Caco-2 (cell line): ENCODE measurements at regions not wholly inside any gene's neighbourhood (a gene's known extent, or its start where the extent isn't known, plus 50 kb on each side); places are given as distances from the start of the nearest gene placed in this dataset.

ENCODE experiments used
- BruUV-seq: library from RNA; stranded (reverse); fragments of 400-500 nt; replicated peaks from 2 replicates; lab custom pipeline; 2021; lab: Mats Ljungman, UMichigan
- CTCF ChIA-PET: fragments of 300-600 bp; sonication (Branson Sonifier 250); formaldehyde crosslinking; loops from one replicate; lab custom pipeline; 2022; ENCODE audit warnings: antibody characterized with exemption; lab: Charles Lee
- POLR2A ChIA-PET: fragments of 300-600 bp; sonication (Branson Sonifier 250); formaldehyde crosslinking; loops from one replicate; lab custom pipeline; 2022; ENCODE audit warnings: antibody characterized with exemption; lab: Charles Lee
- DNase-seq, 2 experiments: peaks; one replicate each; pipeline versions ENCODE4 v3.0.0 to v3.0.0-alpha.2; 2020 to 2022
- H3K27me3 ChIP-seq: replicated peaks from 2 replicates; pipeline ENCODE4 v1.6.0; 2011; ENCODE audit warnings: low read length; ENCODE audit not compliant: control insufficient read depth, insufficient read depth
- H3K36me3 ChIP-seq: 2 replicates; pipeline ENCODE4 v1.5.1; 2011; ENCODE audit warnings: low read length; ENCODE audit not compliant: control insufficient read depth, insufficient read depth
- H3K4me1 ChIP-seq: fragments of 250-450 bp; sonication (Bioruptor Pico); 2 replicates; pipeline ENCODE4 v1.5.1; 2020; ENCODE audit warnings: mild to moderate bottlenecking
- H3K4me3 ChIP-seq: 2 replicates; pipeline ENCODE4 v1.5.1; 2011; ENCODE audit warnings: low read depth, mild to moderate bottlenecking, control low read depth, low read length
- H3K9me3 ChIP-seq: fragments of 250-450 bp; sonication (Bioruptor Pico); 2 replicates; pipeline ENCODE4 v1.5.1; 2020; ENCODE audit warnings: mild to moderate bottlenecking, moderate library complexity
- H3K27ac Mint-ChIP-seq: one replicate; pipeline ENCODE4 v1.8.0; 2022; ENCODE audit warnings: mixed read lengths; ENCODE audit not compliant: unreplicated experiment
- H3K27me3 Mint-ChIP-seq: one replicate; pipeline ENCODE4 v1.8.0; 2022; ENCODE audit warnings: mixed read lengths; ENCODE audit not compliant: insufficient read depth, unreplicated experiment
- H3K36me3 Mint-ChIP-seq: one replicate; pipeline ENCODE4 v1.8.0; 2022; ENCODE audit warnings: mild to moderate bottlenecking, mixed read lengths; ENCODE audit not compliant: insufficient read depth, unreplicated experiment
- H3K4me1 Mint-ChIP-seq: one replicate; pipeline ENCODE4 v1.8.0; 2022; ENCODE audit warnings: low read depth, mixed read lengths; ENCODE audit not compliant: unreplicated experiment
- H3K4me3 Mint-ChIP-seq: one replicate; pipeline ENCODE4 v1.8.0; 2022; ENCODE audit warnings: mild to moderate bottlenecking, moderate library complexity, mixed read lengths; ENCODE audit not compliant: unreplicated experiment
- H3K9me3 Mint-ChIP-seq: one replicate; pipeline ENCODE4 v1.8.0; 2022; ENCODE audit warnings: mixed read lengths; ENCODE audit not compliant: unreplicated experiment
- CTCF ChIP-seq, 2 experiments: fragments of 200-600 bp in 1 of 2; IDR thresholded peaks; 1 replicate in 1 of 2; 2 replicates in 1 of 2; pipeline versions ENCODE4 v1.5.1 to v1.8.0; 2011 to 2022; ENCODE audit warnings: antibody characterized with exemption in 1 of 2, control low read depth in 1 of 2, inconsistent platforms in 1 of 2, low read depth in 1 of 2, low read length in 1 of 2, mild to moderate bottlenecking in 1 of 2, moderate library complexity in 1 of 2; ENCODE audit not compliant: insufficient read depth in 1 of 2, severe bottlenecking in 1 of 2, unreplicated experiment in 1 of 2
- intact Hi-C: fragments of 100-400 bp; cut with micrococcal nuclease; formaldehyde crosslinking; loops from one replicate; pipeline ENCODE4 v1.10.0; 2022; ENCODE audit not compliant: unreplicated experiment

DNA sequence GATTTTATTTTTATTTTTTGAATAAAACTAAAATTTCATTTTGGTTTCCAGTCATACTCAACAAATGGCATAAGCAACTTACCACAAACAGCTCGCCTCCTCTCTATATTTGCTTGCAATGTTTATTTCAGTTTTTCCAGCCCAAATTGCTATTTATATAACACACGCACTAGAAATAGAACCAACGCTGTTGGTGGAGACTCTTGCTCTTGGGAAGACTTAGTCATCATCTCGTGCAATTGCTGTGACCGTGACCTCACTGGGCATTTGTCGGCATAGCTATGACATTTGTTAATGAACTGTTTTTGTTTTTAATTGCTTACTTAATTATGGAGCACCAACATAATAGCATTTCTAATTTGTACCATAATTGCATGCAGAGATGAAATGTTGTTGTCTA lies 153.1 kb upstream of the OTX2 start:
- CTCF ChIA-PET = no interaction called here
- H3K27me3 Mint-ChIP-seq = peaks cover 12% of the 10 kb centered on the region
- H3K9me3 ChIP-seq = no peaks in the 10 kb centered on the region

DNA sequence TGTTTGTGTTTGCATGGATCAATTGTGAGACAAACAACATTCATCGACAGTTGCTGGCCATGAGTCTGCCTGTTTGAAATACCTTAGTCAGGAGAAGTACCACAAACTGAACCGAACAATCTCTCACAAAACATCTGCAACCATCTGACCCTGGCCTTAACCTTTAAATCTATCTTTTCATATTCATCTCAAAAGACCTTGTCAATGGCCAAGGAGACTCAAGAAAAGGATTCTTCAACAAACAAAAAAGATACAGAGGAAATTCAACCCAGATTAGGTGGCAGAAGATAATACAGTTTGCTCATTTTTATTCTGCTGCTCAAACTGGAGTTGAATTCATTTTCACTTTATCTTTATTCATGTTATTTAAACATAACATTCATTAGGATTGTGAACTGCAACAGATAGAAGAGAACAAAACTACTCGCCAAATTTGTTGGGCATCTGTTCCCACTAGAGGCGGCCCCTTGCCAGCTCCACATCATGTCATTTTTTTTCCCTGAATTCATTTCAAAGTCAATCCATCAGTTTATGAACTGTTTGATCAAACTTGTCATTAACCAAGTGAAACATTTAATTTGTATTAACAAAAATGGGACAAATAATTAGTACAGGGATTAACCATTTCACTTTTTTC lies 152.3 kb upstream of the OTX2 start:
- BruUV-seq = no TSS peak
- ChIA-PET POLR2A (no interaction called here), CTCF (no interaction called here)
- Histone ChIP-seq H3K36me3 (no peaks in the 10 kb centered on the region), H3K4me1 (no peaks in the 10 kb centered on the region), H3K27me3 (no peaks in the 10 kb centered on the region), H3K9me3 (no peaks in the 10 kb centered on the region), H3K4me3 (no peak overlapping the region)
- Mint-ChIP-seq H3K4me1 (no peaks in the 10 kb centered on the region), H3K4me3 (no peak overlapping the region), H3K27me3 (peaks cover 12% of the 10 kb centered on the region), H3K36me3 (no peaks in the 10 kb centered on the region), H3K9me3 (no peaks in the 10 kb centered on the region), H3K27ac (no peak overlapping the region)
- no peak for TF ChIP-seq CTCF (IDR thresholded peaks at IDR 0.05; ENCODE audit: insufficient read depth in 1 of 2, low read depth in 1 of 2, low read length in 1 of 2, severe bottlenecking in 1 of 2, unreplicated experiment in 1 of 2)
- DNase-seq = no peak
- intact Hi-C loops = no loop called here

More for the DNA sequence above, 153.1 kb upstream of the OTX2 start:
- H3K27ac Mint-ChIP-seq = no peak overlapping the region
- H3K9me3 Mint-ChIP-seq = no peaks in the 10 kb centered on the region
- H3K4me1 Mint-ChIP-seq = no peaks in the 10 kb centered on the region
- H3K36me3 Mint-ChIP-seq = no peaks in the 10 kb centered on the region
- POLR2A ChIA-PET = no interaction called here
- no peak overlapping the region for H3K4me3 ChIP-seq
- no peaks in the 10 kb centered on the region for H3K4me1 ChIP-seq
- no TSS peak for BruUV-seq
- H3K27me3 ChIP-seq = no peaks in the 10 kb centered on the region
- no peak overlapping the region for H3K4me3 Mint-ChIP-seq
- no peak for DNase-seq
- H3K36me3 ChIP-seq = no peaks in the 10 kb centered on the region
- intact Hi-C loops = no loop called here
- TF ChIP-seq CTCF (IDR thresholded peaks at IDR 0.05; ENCODE audit: insufficient read depth in 1 of 2, low read depth in 1 of 2, low read length in 1 of 2, severe bottlenecking in 1 of 2, unreplicated experiment in 1 of 2) = no peak

- no peaks in the 10 kb centered on the region for H3K9me3 ChIP-seq
- H3K36me3 ChIP-seq = no peaks in the 10 kb centered on the region
- no peak overlapping the region for H3K27ac Mint-ChIP-seq
- intact Hi-C loops = no loop called here
- peaks cover 18% of the 10 kb centered on the region for H3K27me3 Mint-ChIP-seq
- no peak for DNase-seq
- H3K4me1 ChIP-seq = no peaks in the 10 kb centered on the region
- H3K27me3 ChIP-seq = no peaks in the 10 kb centered on the region
- H3K9me3 Mint-ChIP-seq = no peaks in the 10 kb centered on the region
- H3K4me3 ChIP-seq = no peak overlapping the region
- H3K36me3 Mint-ChIP-seq = no peaks in the 10 kb centered on the region
- CTCF ChIA-PET = no interaction called here
- no peaks in the 10 kb centered on the region for H3K4me1 Mint-ChIP-seq
- POLR2A ChIA-PET = no interaction called here
- no peak for TF ChIP-seq CTCF (IDR thresholded peaks at IDR 0.05; ENCODE audit: insufficient read depth in 1 of 2, low read depth in 1 of 2, low read length in 1 of 2, severe bottlenecking in 1 of 2, unreplicated experiment in 1 of 2)
- no peak overlapping the region for H3K4me3 Mint-ChIP-seq
- no TSS peak for BruUV-seq
Observed at GRCh38 chr14:56959869-56960268, 149.6 kb upstream of the OTX2 start.
